GM23338 (cell line): ENCODE measurements at regions not wholly inside any gene's neighbourhood (a gene's known extent, or its start where the extent isn't known, plus 50 kb on each side); places are given as distances from the start of the nearest gene placed in this dataset.

Source experiments
- ATAC-seq: fragments of 200-7000 bp; cut with Tn5 transposase; 3 replicates; pipeline ENCODE4 v1.9.1; 2020
- DNase-seq: peaks from one replicate; pipeline ENCODE4 v3.0.0-alpha.2; 2015; ENCODE audit warnings: low spot score
- H2AFZ ChIP-seq: fragments of 200-600 bp; sonication (generic); 2 replicates; pipeline ENCODE4 v1.8.0; 2016; ENCODE audit warnings: antibody characterized with exemption, mild to moderate bottlenecking, moderate library complexity
- H3F3A ChIP-seq: fragments of 200-600 bp; sonication (generic); replicated peaks from 2 replicates; pipeline ENCODE4 v1.8.0; 2017; ENCODE audit warnings: antibody characterized with exemption, mixed run types, low read depth
- H3K27ac ChIP-seq: fragments of 200-600 bp; sonication (generic); 2 replicates; pipeline ENCODE4 v1.6.1; 2016; ENCODE audit warnings: low read depth
- H3K27me3 ChIP-seq: fragments of 200-600 bp; sonication (generic); 2 replicates; pipeline ENCODE4 v1.8.0; 2016; ENCODE audit warnings: mild to moderate bottlenecking, mixed run types, moderate library complexity; ENCODE audit not compliant: insufficient read depth
- H3K36me3 ChIP-seq: fragments of 200-600 bp; sonication (generic); 2 replicates; pipeline ENCODE4 v1.8.0; 2016; ENCODE audit warnings: mild to moderate bottlenecking; ENCODE audit not compliant: insufficient read depth
- H3K4me1 ChIP-seq: fragments of 200-600 bp; sonication (generic); 2 replicates; pipeline ENCODE4 v1.8.0; 2016; ENCODE audit warnings: mild to moderate bottlenecking, moderate library complexity; ENCODE audit not compliant: insufficient read depth
- H3K4me2 ChIP-seq: fragments of 200-600 bp; sonication (generic); 2 replicates; pipeline ENCODE4 v1.7.1; 2017; ENCODE audit warnings: mixed run types
- H3K4me3 ChIP-seq: fragments of 200-600 bp; sonication (generic); 2 replicates; pipeline ENCODE4 v1.6.1; 2016; ENCODE audit warnings: mixed run types
- H3K79me2 ChIP-seq: fragments of 200-600 bp; sonication (generic); replicated peaks from 2 replicates; pipeline ENCODE4 v1.8.0; 2017; ENCODE audit warnings: mild to moderate bottlenecking; ENCODE audit not compliant: insufficient read depth
- H3K9me2 ChIP-seq: fragments of 200-600 bp; sonication (generic); 2 replicates; pipeline ENCODE4 v1.8.0; 2017; ENCODE audit not compliant: insufficient read depth
- H4K20me1 ChIP-seq: fragments of 200-600 bp; sonication (generic); replicated peaks from 2 replicates; pipeline ENCODE4 v1.8.0; 2017; ENCODE audit warnings: mild to moderate bottlenecking; ENCODE audit not compliant: insufficient read depth
- H3K27ac Mint-ChIP-seq: 2 replicates; pipeline ENCODE4 v1.8.0; 2020; ENCODE audit warnings: inconsistent platforms, mild to moderate bottlenecking, moderate library complexity, mixed read lengths
- H3K27me3 Mint-ChIP-seq: 3 replicates; pipeline ENCODE4 v1.8.0; 2022; ENCODE audit warnings: low read depth, mild to moderate bottlenecking, moderate library complexity, mixed read lengths, inconsistent platforms; ENCODE audit not compliant: insufficient read depth, poor library complexity
- H3K36me3 Mint-ChIP-seq: 3 replicates; pipeline ENCODE4 v1.8.0; 2021; ENCODE audit warnings: low read depth, mild to moderate bottlenecking, inconsistent platforms, moderate library complexity, mixed read lengths
- H3K4me1 Mint-ChIP-seq: 3 replicates; pipeline ENCODE4 v1.8.0; 2020; ENCODE audit warnings: mild to moderate bottlenecking, inconsistent platforms, mixed read lengths
- H3K4me3 Mint-ChIP-seq: 3 replicates; pipeline ENCODE4 v1.8.0; 2021; ENCODE audit warnings: moderate library complexity, mild to moderate bottlenecking, inconsistent platforms, mixed read lengths
- H3K9me3 Mint-ChIP-seq: 3 replicates; pipeline ENCODE4 v1.8.0; 2020; ENCODE audit warnings: moderate library complexity, mild to moderate bottlenecking, inconsistent platforms, mixed read lengths
- EZH2 ChIP-seq: fragments of 200-600 bp; sonication (generic); IDR thresholded peaks from one replicate; pipeline ENCODE4 v1.8.0; 2017; ENCODE audit warnings: antibody characterized with exemption, mild to moderate bottlenecking, low read depth; ENCODE audit not compliant: unreplicated experiment
- JUNB ChIP-seq: IDR thresholded peaks from one replicate; pipeline ENCODE4 v1.6.1; 2016; ENCODE audit warnings: antibody characterized with exemption; ENCODE audit not compliant: unreplicated experiment
- STAT1 ChIP-seq: IDR thresholded peaks from one replicate; pipeline ENCODE4 v1.6.1; 2016; ENCODE audit warnings: antibody characterized with exemption; ENCODE audit not compliant: unreplicated experiment
- TF ChIP-seq, protein P1 (sequence below): IDR thresholded peaks from one replicate; pipeline ENCODE4 v1.6.1; 2018; ENCODE audit warnings: antibody characterized with exemption; ENCODE audit not compliant: unreplicated experiment
- TF ChIP-seq, protein P2 (sequence below), 2 experiments: fragments of 200-600 bp in 1 of 2; sonication (generic) in 1 of 2; conservative IDR thresholded peaks; 2 replicates each; pipeline versions ENCODE4 v1.5.1 to v1.6.1; 2016 to 2017; ENCODE audit warnings: antibody characterized with exemption in 2 of 2, low read depth in 2 of 2, mild to moderate bottlenecking in 2 of 2, moderate library complexity in 1 of 2
- TF ChIP-seq, protein P3 (sequence below): fragments of 250-450 bp; sonication (Bioruptor Pico); IDR thresholded peaks from 2 replicates; pipeline ENCODE4 v1.5.0; 2020; ENCODE audit warnings: mild to moderate bottlenecking, moderate library complexity

DNA sequence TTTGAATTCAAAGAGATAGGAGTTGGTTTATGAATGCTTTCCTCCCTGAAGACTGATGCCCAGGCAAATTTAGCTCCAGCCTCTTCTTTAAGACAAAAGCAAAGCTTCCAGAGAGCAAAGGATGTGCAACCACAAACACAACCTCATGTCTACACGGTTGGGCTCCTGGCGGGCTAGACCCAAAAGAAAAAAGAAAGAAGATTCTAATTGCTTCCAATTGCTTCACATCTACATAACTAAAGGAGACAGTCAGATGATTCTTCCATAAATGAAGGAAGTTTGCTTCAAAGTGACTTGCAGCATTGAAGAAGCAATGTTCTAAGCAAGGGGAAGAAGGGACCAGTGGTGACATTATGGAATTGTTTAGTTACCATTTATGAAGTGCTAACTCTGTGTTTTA is 1603.0 kb upstream of the TENM3 start (continued):
- TF ChIP-seq, protein P1, sequence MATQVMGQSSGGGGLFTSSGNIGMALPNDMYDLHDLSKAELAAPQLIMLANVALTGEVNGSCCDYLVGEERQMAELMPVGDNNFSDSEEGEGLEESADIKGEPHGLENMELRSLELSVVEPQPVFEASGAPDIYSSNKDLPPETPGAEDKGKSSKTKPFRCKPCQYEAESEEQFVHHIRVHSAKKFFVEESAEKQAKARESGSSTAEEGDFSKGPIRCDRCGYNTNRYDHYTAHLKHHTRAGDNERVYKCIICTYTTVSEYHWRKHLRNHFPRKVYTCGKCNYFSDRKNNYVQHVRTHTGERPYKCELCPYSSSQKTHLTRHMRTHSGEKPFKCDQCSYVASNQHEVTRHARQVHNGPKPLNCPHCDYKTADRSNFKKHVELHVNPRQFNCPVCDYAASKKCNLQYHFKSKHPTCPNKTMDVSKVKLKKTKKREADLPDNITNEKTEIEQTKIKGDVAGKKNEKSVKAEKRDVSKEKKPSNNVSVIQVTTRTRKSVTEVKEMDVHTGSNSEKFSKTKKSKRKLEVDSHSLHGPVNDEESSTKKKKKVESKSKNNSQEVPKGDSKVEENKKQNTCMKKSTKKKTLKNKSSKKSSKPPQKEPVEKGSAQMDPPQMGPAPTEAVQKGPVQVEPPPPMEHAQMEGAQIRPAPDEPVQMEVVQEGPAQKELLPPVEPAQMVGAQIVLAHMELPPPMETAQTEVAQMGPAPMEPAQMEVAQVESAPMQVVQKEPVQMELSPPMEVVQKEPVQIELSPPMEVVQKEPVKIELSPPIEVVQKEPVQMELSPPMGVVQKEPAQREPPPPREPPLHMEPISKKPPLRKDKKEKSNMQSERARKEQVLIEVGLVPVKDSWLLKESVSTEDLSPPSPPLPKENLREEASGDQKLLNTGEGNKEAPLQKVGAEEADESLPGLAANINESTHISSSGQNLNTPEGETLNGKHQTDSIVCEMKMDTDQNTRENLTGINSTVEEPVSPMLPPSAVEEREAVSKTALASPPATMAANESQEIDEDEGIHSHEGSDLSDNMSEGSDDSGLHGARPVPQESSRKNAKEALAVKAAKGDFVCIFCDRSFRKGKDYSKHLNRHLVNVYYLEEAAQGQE: no peak
- TF ChIP-seq EZH2 (no peak), JUNB (no peak)

DNA sequence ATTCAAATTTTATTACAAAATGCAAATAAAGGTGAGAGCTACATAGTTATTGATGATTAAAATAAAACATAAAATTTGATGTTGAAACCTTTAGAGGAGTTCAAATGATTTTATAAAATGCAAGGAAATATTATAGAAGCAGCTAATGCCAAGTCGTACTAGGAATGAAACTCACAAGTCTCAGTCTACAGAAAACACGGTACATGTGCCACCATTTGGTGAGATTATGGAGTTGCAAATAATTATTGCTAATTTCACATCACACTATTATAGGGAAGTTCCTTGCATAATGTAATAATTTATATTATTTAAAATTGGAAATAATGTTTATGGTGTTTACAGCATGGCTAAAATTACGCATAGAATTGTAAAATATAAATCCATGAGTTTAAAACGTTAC is 1601.7 kb upstream of the TENM3 start:
- Histone ChIP-seq H3K9me2 (peaks cover 14% of the 10 kb centered on the region), H3K4me1 (peaks cover 7% of the 10 kb centered on the region), H3K79me2 (no peaks in the 10 kb centered on the region), H4K20me1 (no peaks in the 10 kb centered on the region), H3K36me3 (no peaks in the 10 kb centered on the region), H3K4me2 (no peak overlapping the region), H3F3A (no peaks in the 10 kb centered on the region), H3K4me3 (no peak overlapping the region), H3K27me3 (no peaks in the 10 kb centered on the region), H3K27ac (no peak overlapping the region), H2AFZ (no peak overlapping the region)
- TF ChIP-seq, protein P2, sequence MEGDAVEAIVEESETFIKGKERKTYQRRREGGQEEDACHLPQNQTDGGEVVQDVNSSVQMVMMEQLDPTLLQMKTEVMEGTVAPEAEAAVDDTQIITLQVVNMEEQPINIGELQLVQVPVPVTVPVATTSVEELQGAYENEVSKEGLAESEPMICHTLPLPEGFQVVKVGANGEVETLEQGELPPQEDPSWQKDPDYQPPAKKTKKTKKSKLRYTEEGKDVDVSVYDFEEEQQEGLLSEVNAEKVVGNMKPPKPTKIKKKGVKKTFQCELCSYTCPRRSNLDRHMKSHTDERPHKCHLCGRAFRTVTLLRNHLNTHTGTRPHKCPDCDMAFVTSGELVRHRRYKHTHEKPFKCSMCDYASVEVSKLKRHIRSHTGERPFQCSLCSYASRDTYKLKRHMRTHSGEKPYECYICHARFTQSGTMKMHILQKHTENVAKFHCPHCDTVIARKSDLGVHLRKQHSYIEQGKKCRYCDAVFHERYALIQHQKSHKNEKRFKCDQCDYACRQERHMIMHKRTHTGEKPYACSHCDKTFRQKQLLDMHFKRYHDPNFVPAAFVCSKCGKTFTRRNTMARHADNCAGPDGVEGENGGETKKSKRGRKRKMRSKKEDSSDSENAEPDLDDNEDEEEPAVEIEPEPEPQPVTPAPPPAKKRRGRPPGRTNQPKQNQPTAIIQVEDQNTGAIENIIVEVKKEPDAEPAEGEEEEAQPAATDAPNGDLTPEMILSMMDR (conservative IDR thresholded peaks at IDR 0.05; ENCODE audit: low read depth in 2 of 2): no peak
- TF ChIP-seq JUNB: no peak
- TF ChIP-seq, protein P3, sequence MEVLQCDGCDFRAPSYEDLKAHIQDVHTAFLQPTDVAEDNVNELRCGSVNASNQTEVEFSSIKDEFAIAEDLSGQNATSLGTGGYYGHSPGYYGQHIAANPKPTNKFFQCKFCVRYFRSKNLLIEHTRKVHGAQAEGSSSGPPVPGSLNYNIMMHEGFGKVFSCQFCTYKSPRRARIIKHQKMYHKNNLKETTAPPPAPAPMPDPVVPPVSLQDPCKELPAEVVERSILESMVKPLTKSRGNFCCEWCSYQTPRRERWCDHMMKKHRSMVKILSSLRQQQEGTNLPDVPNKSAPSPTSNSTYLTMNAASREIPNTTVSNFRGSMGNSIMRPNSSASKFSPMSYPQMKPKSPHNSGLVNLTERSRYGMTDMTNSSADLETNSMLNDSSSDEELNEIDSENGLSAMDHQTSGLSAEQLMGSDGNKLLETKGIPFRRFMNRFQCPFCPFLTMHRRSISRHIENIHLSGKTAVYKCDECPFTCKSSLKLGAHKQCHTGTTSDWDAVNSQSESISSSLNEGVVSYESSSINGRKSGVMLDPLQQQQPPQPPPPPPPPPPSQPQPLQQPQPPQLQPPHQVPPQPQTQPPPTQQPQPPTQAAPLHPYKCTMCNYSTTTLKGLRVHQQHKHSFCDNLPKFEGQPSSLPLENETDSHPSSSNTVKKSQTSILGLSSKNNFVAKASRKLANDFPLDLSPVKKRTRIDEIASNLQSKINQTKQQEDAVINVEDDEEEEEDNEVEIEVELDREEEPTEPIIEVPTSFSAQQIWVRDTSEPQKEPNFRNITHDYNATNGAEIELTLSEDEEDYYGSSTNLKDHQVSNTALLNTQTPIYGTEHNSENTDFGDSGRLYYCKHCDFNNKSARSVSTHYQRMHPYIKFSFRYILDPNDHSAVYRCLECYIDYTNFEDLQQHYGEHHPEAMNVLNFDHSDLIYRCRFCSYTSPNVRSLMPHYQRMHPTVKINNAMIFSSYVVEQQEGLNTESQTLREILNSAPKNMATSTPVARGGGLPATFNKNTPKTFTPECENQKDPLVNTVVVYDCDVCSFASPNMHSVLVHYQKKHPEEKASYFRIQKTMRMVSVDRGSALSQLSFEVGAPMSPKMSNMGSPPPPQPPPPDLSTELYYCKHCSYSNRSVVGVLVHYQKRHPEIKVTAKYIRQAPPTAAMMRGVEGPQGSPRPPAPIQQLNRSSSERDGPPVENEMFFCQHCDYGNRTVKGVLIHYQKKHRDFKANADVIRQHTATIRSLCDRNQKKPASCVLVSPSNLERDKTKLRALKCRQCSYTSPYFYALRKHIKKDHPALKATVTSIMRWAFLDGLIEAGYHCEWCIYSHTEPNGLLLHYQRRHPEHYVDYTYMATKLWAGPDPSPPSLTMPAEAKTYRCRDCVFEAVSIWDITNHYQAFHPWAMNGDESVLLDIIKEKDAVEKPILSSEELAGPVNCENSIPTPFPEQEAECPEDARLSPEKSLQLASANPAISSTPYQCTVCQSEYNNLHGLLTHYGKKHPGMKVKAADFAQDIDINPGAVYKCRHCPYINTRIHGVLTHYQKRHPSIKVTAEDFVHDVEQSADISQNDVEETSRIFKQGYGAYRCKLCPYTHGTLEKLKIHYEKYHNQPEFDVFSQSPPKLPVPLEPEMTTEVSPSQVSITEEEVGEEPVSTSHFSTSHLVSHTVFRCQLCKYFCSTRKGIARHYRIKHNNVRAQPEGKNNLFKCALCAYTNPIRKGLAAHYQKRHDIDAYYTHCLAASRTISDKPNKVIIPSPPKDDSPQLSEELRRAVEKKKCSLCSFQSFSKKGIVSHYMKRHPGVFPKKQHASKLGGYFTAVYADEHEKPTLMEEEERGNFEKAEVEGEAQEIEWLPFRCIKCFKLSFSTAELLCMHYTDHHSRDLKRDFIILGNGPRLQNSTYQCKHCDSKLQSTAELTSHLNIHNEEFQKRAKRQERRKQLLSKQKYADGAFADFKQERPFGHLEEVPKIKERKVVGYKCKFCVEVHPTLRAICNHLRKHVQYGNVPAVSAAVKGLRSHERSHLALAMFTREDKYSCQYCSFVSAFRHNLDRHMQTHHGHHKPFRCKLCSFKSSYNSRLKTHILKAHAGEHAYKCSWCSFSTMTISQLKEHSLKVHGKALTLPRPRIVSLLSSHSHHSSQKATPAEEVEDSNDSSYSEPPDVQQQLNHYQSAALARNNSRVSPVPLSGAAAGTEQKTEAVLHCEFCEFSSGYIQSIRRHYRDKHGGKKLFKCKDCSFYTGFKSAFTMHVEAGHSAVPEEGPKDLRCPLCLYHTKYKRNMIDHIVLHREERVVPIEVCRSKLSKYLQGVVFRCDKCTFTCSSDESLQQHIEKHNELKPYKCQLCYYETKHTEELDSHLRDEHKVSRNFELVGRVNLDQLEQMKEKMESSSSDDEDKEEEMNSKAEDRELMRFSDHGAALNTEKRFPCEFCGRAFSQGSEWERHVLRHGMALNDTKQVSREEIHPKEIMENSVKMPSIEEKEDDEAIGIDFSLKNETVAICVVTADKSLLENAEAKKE (CRISPR knock-in tag): no peak
- no peak for TF ChIP-seq EZH2
- no peak for TF ChIP-seq STAT1
- no peak overlapping the region for H3K27ac Mint-ChIP-seq
- H3K36me3 Mint-ChIP-seq: no peaks in the 10 kb centered on the region
- H3K27me3 Mint-ChIP-seq: peaks cover 4% of the 10 kb centered on the region
- peaks cover 17% of the 10 kb centered on the region for H3K4me1 Mint-ChIP-seq
- no peak overlapping the region for H3K4me3 Mint-ChIP-seq
- no peak for DNase-seq
- no peaks in the 10 kb centered on the region for H3K9me3 Mint-ChIP-seq
- no peak for ATAC-seq
